HG03565 (cell line): ENCODE measurements at regions not wholly inside any gene's neighbourhood (a gene's known extent, or its start where the extent isn't known, plus 50 kb on each side); places are given as distances from the start of the nearest gene placed in this dataset.
"Not testable (repeated sequence)": the region's sequence is repeated elsewhere in the genome, so short reads cannot be mapped to it uniquely, and the experiment has no call there.

Source experiments
- ATAC-seq: cut with Tn5 transposase; IDR thresholded peaks from one replicate; pipeline ENCODE4 v1.9.1; 2021; ENCODE audit warnings: mild to moderate bottlenecking, moderate library complexity; ENCODE audit not compliant: unreplicated experiment

DNA sequence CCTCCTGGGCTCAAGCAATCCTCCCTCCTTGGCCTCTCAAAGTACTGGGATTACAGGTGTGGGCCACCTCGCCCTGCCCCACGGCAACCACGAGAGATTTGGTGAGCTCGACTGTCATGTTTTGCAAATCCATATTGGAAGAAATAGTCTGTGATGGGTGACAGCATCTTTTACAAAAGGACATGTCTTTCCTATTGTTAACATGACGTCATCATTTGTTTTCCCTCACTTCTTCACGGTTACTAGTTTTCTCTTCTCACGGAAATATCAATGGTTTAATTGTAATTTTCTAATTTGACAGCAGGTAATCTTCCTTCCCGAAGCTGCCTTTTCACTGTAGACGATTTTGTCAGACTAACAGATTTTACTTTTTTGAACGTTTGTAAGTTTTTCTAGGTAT lies 110.8 kb upstream of the GREM2 start:
- no peak for ATAC-seq

- ATAC-seq, result no peak
These were observed 109.0 kb upstream of the GREM2 start for GRCh38 chr1:240720976-240721375.

DNA sequence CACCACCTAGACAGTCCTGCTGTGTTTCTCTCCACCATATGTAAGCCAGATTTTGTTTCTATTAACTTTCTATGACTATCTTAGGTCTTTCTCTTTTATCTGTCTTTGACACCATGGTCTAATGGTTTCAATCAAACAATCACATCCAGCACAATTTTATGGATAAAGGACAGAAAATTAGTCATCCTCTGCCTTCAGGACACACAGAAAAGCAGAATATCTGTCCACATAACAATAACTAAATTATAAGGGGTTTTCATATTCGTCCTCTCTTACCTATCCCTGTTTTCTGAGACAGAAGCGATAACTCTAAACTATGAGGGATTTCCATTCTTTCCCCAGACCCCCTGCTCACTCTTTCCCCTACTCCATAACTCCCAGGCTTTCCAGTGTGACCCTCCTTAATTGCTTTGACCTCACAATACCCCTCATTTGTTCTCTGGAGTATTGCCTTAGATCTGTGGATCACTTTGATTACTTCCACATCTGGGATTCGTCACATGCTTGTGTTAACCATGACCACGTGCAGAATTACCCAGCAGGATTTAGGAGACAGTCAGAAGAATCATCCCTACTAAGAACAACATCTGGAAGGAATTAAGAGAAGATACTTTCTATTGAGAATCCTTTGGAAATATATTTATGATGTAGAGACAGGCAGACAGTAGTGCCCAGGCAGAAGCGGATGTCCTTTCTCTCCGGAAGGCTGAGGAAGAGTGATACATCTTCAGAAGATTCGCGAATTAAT lies 108.2 kb upstream of the GREM2 start:
- ATAC-seq, result no peak

DNA sequence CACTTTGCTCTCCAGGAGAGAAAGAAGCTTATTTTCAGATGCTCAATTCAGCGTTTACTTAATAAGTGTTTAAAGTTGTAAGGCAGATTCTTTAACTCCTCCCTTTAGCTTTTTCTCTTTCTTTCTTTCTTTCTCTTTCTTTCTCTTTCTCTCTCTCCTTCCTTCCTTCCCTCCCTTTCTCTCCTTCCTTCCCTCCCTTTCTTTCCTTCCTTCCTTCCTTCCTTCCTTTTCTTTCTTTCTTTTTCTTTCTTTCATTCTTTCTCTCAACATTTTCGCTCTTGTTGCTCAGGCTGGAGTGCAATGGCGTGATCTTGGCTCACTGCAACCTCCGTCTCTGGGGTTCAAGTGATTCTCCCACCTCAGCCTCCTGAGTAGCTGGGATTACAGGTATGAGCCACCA lies 104.6 kb upstream of the GREM2 start:
- not testable (repeated sequence) for ATAC-seq

GRCh38 chr1:240714568-240715292 lies 102.8 kb upstream of the GREM2 start:
- ATAC-seq, result no peak

- no peak for ATAC-seq
These were observed 100.2 kb upstream of the GREM2 start for GRCh38 chr1:240712014-240712731.

- no peak for ATAC-seq
These were observed 99.1 kb upstream of the GREM2 start for GRCh38 chr1:240711020-240711419.

- no peak for ATAC-seq
These were observed 97.7 kb upstream of the GREM2 start for GRCh38 chr1:240709676-240710075.

GRCh38 chr1:240706150-240706935 lies 94.4 kb upstream of the GREM2 start:
- ATAC-seq, result no peak

- no peak for ATAC-seq
These were observed 93.6 kb upstream of the GREM2 start for GRCh38 chr1:240705579-240705978.

DNA sequence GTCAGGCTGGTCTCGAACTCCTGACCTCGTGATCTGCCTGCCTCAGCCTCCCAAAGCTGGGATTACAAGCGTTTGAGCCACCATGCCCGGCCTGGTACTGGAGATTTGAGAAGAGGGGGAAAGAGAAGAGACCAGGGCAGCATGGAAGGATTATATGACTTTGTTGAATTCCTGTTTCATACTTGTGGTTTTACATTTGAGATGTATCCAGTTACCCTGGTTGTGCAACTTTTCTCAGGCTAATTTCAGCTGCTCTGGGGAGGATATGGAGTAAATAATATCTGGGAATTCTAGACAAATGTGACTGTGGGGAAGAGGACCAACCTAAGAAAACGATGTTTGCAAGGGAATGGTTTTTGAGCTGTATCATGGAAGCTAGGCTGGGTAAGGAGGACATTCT lies 89.5 kb upstream of the GREM2 start:
- ATAC-seq, result no peak

GRCh38 chr1:240695416-240695815 lies 83.5 kb upstream of the GREM2 start:
- ATAC-seq, result no peak

DNA sequence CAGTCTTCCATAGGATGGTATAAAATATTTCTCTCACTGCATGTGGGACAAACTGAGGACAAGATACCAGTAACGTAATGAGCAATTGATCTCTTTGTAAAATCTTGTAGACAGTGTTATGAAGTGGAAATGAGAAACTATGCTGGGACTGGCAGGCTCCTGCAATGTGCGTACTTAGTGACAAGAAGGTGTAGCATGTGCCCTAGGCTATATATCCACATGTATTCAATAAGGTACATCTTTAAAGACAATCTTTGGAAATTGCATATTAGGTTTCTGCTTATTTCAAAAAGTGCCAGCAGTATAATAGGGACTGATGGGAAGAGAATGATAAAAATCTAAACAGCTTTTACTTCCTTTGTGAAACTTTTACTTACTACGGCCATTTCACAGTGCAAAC lies 81.9 kb upstream of the GREM2 start:
- ATAC-seq, result no peak

DNA sequence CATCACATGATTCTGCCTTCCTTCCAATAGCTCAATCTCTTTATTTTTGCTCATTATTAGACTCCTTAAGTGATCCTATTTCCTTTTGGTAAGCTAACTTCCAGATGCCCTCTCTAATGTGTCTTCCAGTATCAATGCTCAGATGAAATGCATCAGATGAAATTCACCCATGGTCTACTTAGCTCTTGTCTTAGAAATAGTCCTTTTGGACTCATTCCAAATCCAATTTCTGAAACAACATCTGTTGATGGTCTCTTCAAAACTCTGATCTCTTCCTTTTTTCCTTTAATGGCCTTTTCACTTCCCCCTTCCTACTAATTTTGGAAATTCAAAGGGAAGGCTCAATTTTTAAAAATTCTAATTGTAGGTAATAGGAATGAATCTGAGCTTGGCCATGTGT lies 81.1 kb upstream of the GREM2 start:
- ATAC-seq, result no peak

DNA sequence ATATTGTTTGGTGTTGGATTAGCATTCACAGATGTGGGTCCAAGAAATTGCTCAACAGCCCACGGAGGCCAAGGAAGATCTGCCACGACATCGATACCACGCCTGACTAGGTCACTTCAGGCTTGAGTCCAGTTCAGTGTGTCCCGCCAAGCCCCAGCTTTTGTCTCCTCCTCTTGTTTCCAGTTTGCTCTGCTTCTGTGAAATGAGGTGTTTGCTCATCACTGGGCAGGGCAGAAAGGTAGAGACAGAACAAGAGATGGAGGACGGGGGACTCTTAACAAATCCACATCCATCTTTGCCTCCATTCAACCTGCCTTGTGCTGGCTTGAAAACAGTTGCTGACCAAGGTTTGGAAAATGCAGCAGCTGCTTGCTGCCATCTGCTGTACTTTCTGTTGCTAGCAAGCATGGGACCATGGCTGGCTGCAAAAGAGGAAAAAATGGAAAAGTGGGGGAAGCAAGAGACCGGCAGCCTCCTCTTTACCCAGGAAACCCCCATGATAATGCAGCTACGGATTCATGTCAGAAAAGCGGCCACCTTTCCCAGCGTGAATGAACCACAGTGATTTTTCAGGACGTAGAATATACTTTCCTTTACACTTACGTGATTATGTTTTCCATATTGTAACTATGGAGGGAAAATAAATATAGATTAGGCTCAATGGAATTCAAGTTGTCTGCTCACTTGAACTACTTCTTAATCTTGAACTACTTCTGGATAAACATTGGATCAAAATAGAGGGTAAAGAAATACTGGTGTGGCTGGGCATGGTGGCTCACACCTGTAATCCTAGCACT lies 80.2 kb upstream of the GREM2 start:
- no peak for ATAC-seq

DNA sequence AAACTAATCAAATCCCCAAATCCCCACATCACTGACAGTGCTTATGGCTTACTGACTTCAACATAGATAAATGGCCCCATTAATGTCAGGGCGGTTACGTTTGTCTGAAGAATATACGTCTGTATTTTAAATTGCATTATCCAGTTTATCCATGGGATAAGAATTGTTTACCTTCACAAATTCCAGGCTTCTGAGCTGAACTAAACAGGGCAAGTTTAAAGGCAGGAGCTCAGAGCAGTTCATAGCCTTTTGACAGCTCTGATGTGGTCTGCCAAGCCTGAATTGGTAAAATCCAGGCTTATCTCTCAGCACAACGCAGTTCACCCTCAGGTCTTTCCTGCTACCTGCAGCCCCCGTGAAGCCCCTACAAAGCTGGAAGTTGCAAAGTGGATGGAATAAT lies 79.5 kb upstream of the GREM2 start:
- no peak for ATAC-seq

DNA sequence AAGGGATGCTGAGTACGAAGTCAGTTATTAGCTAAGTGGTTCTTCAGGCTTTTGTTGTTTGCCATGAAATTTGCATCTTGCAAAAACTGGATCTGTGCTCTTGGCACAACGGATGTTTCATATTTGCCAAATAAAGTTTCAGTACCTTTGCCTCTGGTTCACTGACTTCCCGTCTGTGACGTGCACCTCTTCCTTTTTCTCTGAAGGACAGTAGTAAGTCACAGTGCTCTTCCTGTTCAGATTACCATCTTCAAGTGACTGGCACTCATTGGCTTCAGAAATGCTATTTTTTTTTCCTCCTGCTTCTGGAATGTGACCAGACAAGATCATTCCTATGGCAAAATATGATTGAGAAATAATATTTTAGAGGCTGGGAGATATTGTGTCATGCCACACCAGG lies 75.9 kb upstream of the GREM2 start:
- peak; percentile 77 for ATAC-seq

DNA sequence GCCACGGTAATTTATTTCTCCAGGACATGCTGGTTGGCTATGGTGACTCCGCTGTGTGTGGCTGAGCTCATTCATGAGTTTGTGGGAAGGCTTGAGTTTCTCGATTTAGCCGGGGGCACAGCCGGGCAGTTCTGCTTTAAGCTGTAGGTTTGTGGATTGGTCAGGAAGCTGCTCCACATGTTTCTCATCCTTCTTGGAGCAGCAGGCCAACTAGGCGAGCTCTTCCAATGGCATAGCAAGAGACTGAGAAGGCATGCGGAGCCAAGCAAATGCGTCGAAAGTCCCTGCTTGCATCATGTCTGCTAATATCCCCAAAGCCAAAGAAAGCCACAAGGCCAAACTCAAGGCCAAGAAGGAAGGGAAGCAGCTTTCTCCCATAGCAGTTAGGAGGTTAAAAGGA lies 71.6 kb upstream of the GREM2 start:
- no peak for ATAC-seq

DNA sequence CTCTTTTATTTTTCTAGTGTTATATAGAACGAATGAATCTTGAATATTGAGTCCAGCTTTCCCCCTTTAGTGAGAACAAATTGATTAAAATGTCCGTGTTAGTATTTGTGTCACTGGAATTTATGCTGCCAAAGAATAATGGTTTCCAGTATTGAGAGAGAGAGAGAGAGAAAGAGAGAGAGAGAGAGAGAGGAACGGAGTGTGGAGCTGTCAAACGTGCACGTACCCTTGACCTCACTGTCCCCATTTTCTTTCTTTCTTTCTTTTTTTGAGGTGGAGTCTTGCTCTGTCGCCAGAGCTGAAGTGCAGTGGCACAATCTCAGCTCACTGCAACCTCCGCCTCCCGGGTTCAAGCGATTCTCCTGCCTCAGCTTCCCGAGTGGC lies 70.9 kb upstream of the GREM2 start:
- no peak for ATAC-seq

- no peak for ATAC-seq
These were observed 70.4 kb upstream of the GREM2 start for GRCh38 chr1:240682166-240682858.
